HG02943 (cell line): ENCODE measurements at regions not wholly inside any gene's neighbourhood (a gene's known extent, or its start where the extent isn't known, plus 50 kb on each side); places are given as distances from the start of the nearest gene placed in this dataset.
"Not testable (repeated sequence)": the region's sequence is repeated elsewhere in the genome, so short reads cannot be mapped to it uniquely, and the experiment has no call there.

ENCODE experiments used
- ATAC-seq: cut with Tn5 transposase; IDR thresholded peaks from one replicate; pipeline ENCODE4 v1.9.1; 2021; ENCODE audit warnings: mild to moderate bottlenecking, low read depth, moderate library complexity; ENCODE audit not compliant: unreplicated experiment

- ATAC-seq, result no peak
Measured at GRCh38 chr3:153539263-153539662, 377.2 kb downstream of the RAP2B start.

- no peak for ATAC-seq
Measured at GRCh38 chr3:153545471-153545870, 383.4 kb downstream of the RAP2B start.

- no peak for ATAC-seq
Measured at GRCh38 chr3:153547970-153548369, 385.9 kb downstream of the RAP2B start.

- not testable (repeated sequence) for ATAC-seq
Measured at GRCh38 chr3:153549686-153550085, 387.7 kb downstream of the RAP2B start.

GRCh38 chr3:153551536-153552285 lies 389.7 kb downstream of the RAP2B start:
- no peak for ATAC-seq

- no peak for ATAC-seq
Measured at GRCh38 chr3:153552887-153553604, 391.0 kb downstream of the RAP2B start.

- ATAC-seq, result no peak
Measured at GRCh38 chr3:153553605-153553945, 391.5 kb downstream of the RAP2B start.

- ATAC-seq, result no peak
Measured at GRCh38 chr3:153555919-153556318, 393.9 kb downstream of the RAP2B start.

- ATAC-seq, result not testable (repeated sequence)
Measured at GRCh38 chr3:153559366-153559765, 397.3 kb downstream of the RAP2B start.

- no peak for ATAC-seq
Measured at GRCh38 chr3:153567011-153567410, 405.0 kb downstream of the RAP2B start.

- no peak for ATAC-seq
Measured at GRCh38 chr3:153567556-153567955, 405.5 kb downstream of the RAP2B start.

GRCh38 chr3:153570481-153570880 lies 408.5 kb downstream of the RAP2B start:
- not testable (repeated sequence) for ATAC-seq

- no peak for ATAC-seq
Measured at GRCh38 chr3:153572165-153572564, 410.1 kb downstream of the RAP2B start.

GRCh38 chr3:153572654-153573053 lies 410.6 kb downstream of the RAP2B start:
- ATAC-seq, result no peak

GRCh38 chr3:153573481-153573880 lies 411.5 kb downstream of the RAP2B start:
- ATAC-seq, result no peak

GRCh38 chr3:153574445-153574844 lies 412.4 kb downstream of the RAP2B start:
- no peak for ATAC-seq

GRCh38 chr3:153577059-153577736 lies 415.2 kb downstream of the RAP2B start:
- ATAC-seq, result no peak

GRCh38 chr3:153578046-153578445 lies 416.0 kb downstream of the RAP2B start:
- ATAC-seq, result no peak

- no peak for ATAC-seq
Measured at GRCh38 chr3:153590051-153590450, 428.0 kb downstream of the RAP2B start.

GRCh38 chr3:153591561-153592245 lies 429.7 kb downstream of the RAP2B start:
- ATAC-seq, result no peak
